K562 (cell line): ENCODE measurements at regions not wholly inside any gene's neighbourhood (a gene's known extent, or its start where the extent isn't known, plus 50 kb on each side); places are given as distances from the start of the nearest gene placed in this dataset.

ENCODE experiments used
- ATAC-seq: fragments of 200-7000 bp; cut with Tn5 transposase; 3 replicates; pipeline ENCODE4 v1.9.1; 2020; ENCODE audit warnings: moderate library complexity
- BruUV-seq: library from RNA; stranded (reverse); fragments of 400-500 nt; replicated peaks from 2 replicates; lab custom pipeline; 2021; lab: Mats Ljungman, UMichigan
- CTCF ChIA-PET: fragments of 300-600 bp; formaldehyde crosslinking; extraction: SDS; loops from one replicate; lab custom pipeline; 2021; ENCODE audit warnings: low intra/inter-chr PET ratio; lab: Yijun Ruan, JAX
- POLR2A ChIA-PET: fragments of 300-600, 350-650 bp; sonication (Branson Sonifier 250); formaldehyde crosslinking; extraction: SDS; loops from one replicate; lab custom pipeline; 2021; ENCODE audit warnings: antibody characterized with exemption, inconsistent platforms; lab: Yijun Ruan, JAX
- DNase-seq, 4 experiments: peaks; one replicate each; pipeline versions ENCODE4 v3.0.0 to v3.0.0-alpha.2; 2011 to 2018; ENCODE audit warnings: low spot score in 3 of 4, mixed read lengths in 3 of 4; ENCODE audit errors: extremely low read depth in 1 of 4
- FAIRE-seq: peaks from 2 replicates; lab custom pipeline; 2011; peaks lifted over from hg19 to GRCh38; lab: Jason Lieb, UNC
- H2AFZ ChIP-seq: 2 replicates; pipeline ENCODE4 v1.6.0; 2011; ENCODE audit warnings: low read depth, low read length, control low read depth, inconsistent platforms
- H3K27ac ChIP-seq: fragments of 200-600 bp; 3 replicates; pipeline ENCODE4 v1.8.0; 2011; ENCODE audit warnings: low read depth, mild to moderate bottlenecking, control low read depth, inconsistent platforms, low read length, moderate library complexity, mixed read lengths; ENCODE audit errors: extremely low read depth
- H3K27me3 ChIP-seq, 2 experiments: fragments of 300-600 bp in 1 of 2; 2 replicates in 1 of 2; 3 replicates in 1 of 2; pipeline versions ENCODE4 v1.6.0 to v1.8.0; 2011; ENCODE audit warnings: inconsistent platforms in 2 of 2, low read length in 2 of 2, mild to moderate bottlenecking in 1 of 2, mixed read lengths in 1 of 2, moderate library complexity in 1 of 2; ENCODE audit not compliant: control insufficient read depth in 2 of 2, insufficient read depth in 2 of 2
- H3K36me3 ChIP-seq: fragments of 300-600 bp; 3 replicates; pipeline ENCODE4 v1.8.0; 2011; ENCODE audit warnings: mild to moderate bottlenecking, low read length, inconsistent platforms; ENCODE audit not compliant: control insufficient read depth, insufficient read depth
- H3K4me1 ChIP-seq, 2 experiments: fragments of 200-600 bp in 1 of 2; replicated peaks in 1 of 2; 2 replicates in 1 of 2; 3 replicates in 1 of 2; pipeline versions ENCODE4 v1.5.1 to v1.8.0; 2011; ENCODE audit warnings: inconsistent platforms in 2 of 2, low read length in 2 of 2, mild to moderate bottlenecking in 1 of 2, mixed read lengths in 1 of 2, moderate library complexity in 1 of 2; ENCODE audit not compliant: control insufficient read depth in 2 of 2, insufficient read depth in 2 of 2
- H3K4me2 ChIP-seq: 2 replicates; pipeline ENCODE4 v1.6.1; 2011; ENCODE audit warnings: low read length, control low read depth, inconsistent platforms, mixed read lengths; ENCODE audit not compliant: insufficient read depth
- H3K4me3 ChIP-seq: fragments of 200-600 bp; sonication (generic), shearing (Covaris generic); 2 replicates; pipeline ENCODE4 v1.5.1; 2016; ENCODE audit warnings: control low read depth, inconsistent platforms
- H3K79me2 ChIP-seq: fragments of 200-600 bp; 3 replicates; pipeline ENCODE4 v1.8.0; 2011; ENCODE audit warnings: low read length, inconsistent platforms; ENCODE audit not compliant: control insufficient read depth, insufficient read depth
- H3K9ac ChIP-seq, 2 experiments: 2 replicates each; pipeline versions ENCODE4 v1.6.0 to v1.6.1; 2011; ENCODE audit warnings: low read depth in 2 of 2, low read length in 2 of 2, control low read depth in 1 of 2, inconsistent platforms in 1 of 2, mild to moderate bottlenecking in 1 of 2, mixed read lengths in 1 of 2; ENCODE audit not compliant: insufficient read depth in 1 of 2
- H3K9me1 ChIP-seq: one replicate; pipeline ENCODE4 v1.6.0; 2011; ENCODE audit warnings: inconsistent platforms, mild to moderate bottlenecking, low read length, moderate library complexity; ENCODE audit not compliant: control insufficient read depth, insufficient read depth
- H3K9me3 ChIP-seq: replicated peaks from 2 replicates; pipeline ENCODE4 v1.5.1; 2011; ENCODE audit warnings: low read depth, low read length, inconsistent platforms; ENCODE audit not compliant: control insufficient read depth, insufficient read depth
- H4K20me1 ChIP-seq: replicated peaks from 2 replicates; pipeline ENCODE4 v1.6.1; 2011; ENCODE audit warnings: low read length, inconsistent platforms, mixed read lengths; ENCODE audit not compliant: control insufficient read depth, insufficient read depth
- BACH1 ChIP-seq: fragments of 200-800 bp; sonication (Bioruptor generic); IDR thresholded peaks from 2 replicates; pipeline ENCODE4 v1.6.1; 2016; ENCODE audit warnings: missing genetic modification characterization, missing compliant biosample characterization
- CEBPB ChIP-seq: fragments of 450-650 bp; IDR thresholded peaks from 2 replicates; pipeline ENCODE4 v1.6.1; 2016; ENCODE audit warnings: missing genetic modification characterization, missing compliant biosample characterization
- CEBPG ChIP-seq, 3 experiments: fragments of 200-800 bp in 1 of 3; sonication (Bioruptor generic) in 1 of 3; sonication (generic) in 1 of 3; formaldehyde crosslinking in 1 of 3; IDR thresholded peaks in 2 of 3; conservative IDR thresholded peaks in 1 of 3; 2 replicates each; pipeline versions ENCODE4 v1.6.1 to v1.8.0; 2016 to 2022; ENCODE audit warnings: missing compliant biosample characterization in 2 of 3, missing genetic modification characterization in 2 of 3, mild to moderate bottlenecking in 1 of 3, missing genetic modification reagents in 1 of 3
- CSDE1 ChIP-seq, 2 experiments: fragments of 450-650 bp; IDR thresholded peaks; 2 replicates each; pipeline ENCODE4 v1.6.1; 2016; ENCODE audit warnings: mild to moderate bottlenecking in 1 of 2
- HCFC1 ChIP-seq: IDR thresholded peaks from 2 replicates; pipeline ENCODE4 v1.6.1; 2012; ENCODE audit warnings: low read depth, low read length, improper control_type of control experiment
- ILK ChIP-seq: fragments of 450-650 bp; IDR thresholded peaks from 2 replicates; pipeline ENCODE4 v1.6.1; 2016; ENCODE audit warnings: missing genetic modification characterization, low read depth, mild to moderate bottlenecking, missing compliant biosample characterization, moderate library complexity, borderline replicate concordance
- KLF10 ChIP-seq: fragments of 250-450 bp; sonication (Bioruptor Pico); IDR thresholded peaks from 2 replicates; pipeline ENCODE4 v1.6.1; 2021; ENCODE audit warnings: matching md5 sums
- MXD1 ChIP-seq: fragments of 250-450 bp; sonication (Bioruptor Pico); IDR thresholded peaks from 2 replicates; pipeline ENCODE4 v1.8.0; 2021; ENCODE audit warnings: borderline replicate concordance, mild to moderate bottlenecking, moderate library complexity; ENCODE audit not compliant: poor library complexity, severe bottlenecking
- PHTF2 ChIP-seq: fragments of 250-450 bp; sonication (Bioruptor Pico); IDR thresholded peaks from 2 replicates; pipeline ENCODE4 v1.5.0; 2021; ENCODE audit warnings: mild to moderate bottlenecking
- RBM14 ChIP-seq: fragments of 200-400 bp; formaldehyde crosslinking; IDR thresholded peaks from 2 replicates; pipeline ENCODE4 v1.6.1; 2018; ENCODE audit warnings: low read depth, mild to moderate bottlenecking, low read length, moderate library complexity, borderline replicate concordance; ENCODE audit not compliant: insufficient read depth
- ZNF518B ChIP-seq: fragments of 250-450 bp; sonication (Bioruptor Pico); IDR thresholded peaks from 2 replicates; pipeline ENCODE4 v1.5.0; 2021; ENCODE audit warnings: mild to moderate bottlenecking, moderate library complexity
- WGBS: fragments of 100-300 bp; shearing (Covaris generic); methylation state at CpG from one replicate; pipeline ENCODE4 v1.1.6; 2016; ENCODE audit warnings: low coverage, mixed read lengths; ENCODE audit not compliant: insufficient coverage; ENCODE audit errors: missing lambda C conversion rate; 5-methylcytosine and 5-hydroxymethylcytosine counted together
- in situ Hi-C: fragments of 300-500 bp; cut with MboI; formaldehyde crosslinking; loops from 4 replicates; pipeline ENCODE4 v1.15.0; 2018; ENCODE audit warnings: inconsistent platforms, mixed read lengths
- intact Hi-C: fragments of 100-400 bp; cut with micrococcal nuclease; formaldehyde crosslinking; loops from 2 replicates; pipeline ENCODE4 v1.14.2; 2022

GRCh38 chr2:176832086-176832485 is 380.5 kb upstream of the HNRNPA3 start (continued):
- TF ChIP-seq CEBPB (tag), result no peak
- no peak for TF ChIP-seq MXD1
- TF ChIP-seq CSDE1 (IDR thresholded peaks at IDR 0.05), result no peak

GRCh38 chr2:176833671-176834070 is 378.9 kb upstream of the HNRNPA3 start:
- Histone ChIP-seq H3K9ac (no peak overlapping the region), H4K20me1 (no peaks in the 10 kb centered on the region), H3K4me2 (no peak overlapping the region), H3K9me1 (no peaks in the 10 kb centered on the region), H3K4me3 (no peak overlapping the region), H3K27ac (no peak overlapping the region), H3K9me3 (no peaks in the 10 kb centered on the region), H3K27me3 (no peaks in the 10 kb centered on the region; a peak in 2 of 5 replicates)
- in situ Hi-C loops, result no loop called here
- no TSS peak for BruUV-seq
- TF ChIP-seq HCFC1, result no peak
- TF ChIP-seq, all 486 proteins: peak for 0
- CTCF ChIA-PET, result no interaction called here
- DNase-seq, result no peak
- H2AFZ ChIP-seq, result no peak overlapping the region
- intact Hi-C loops, result no loop called here
- no peaks in the 10 kb centered on the region for H3K36me3 ChIP-seq
- no peaks in the 10 kb centered on the region for H3K4me1 ChIP-seq
- no peak for FAIRE-seq
- no peaks in the 10 kb centered on the region for H3K79me2 ChIP-seq
- POLR2A ChIA-PET, result no interaction called here
- ATAC-seq, result no peak

- no peak for FAIRE-seq
- Histone ChIP-seq H3K9ac (no peak overlapping the region), H3K4me2 (no peak overlapping the region), H2AFZ (no peak overlapping the region), H3K27me3 (no peaks in the 10 kb centered on the region), H3K4me3 (no peak overlapping the region), H3K27ac (no peak overlapping the region), H3K4me1 (no peaks in the 10 kb centered on the region), H4K20me1 (no peaks in the 10 kb centered on the region), H3K9me3 (no peaks in the 10 kb centered on the region), H3K36me3 (no peaks in the 10 kb centered on the region), H3K9me1 (no peaks in the 10 kb centered on the region), H3K79me2 (no peaks in the 10 kb centered on the region)
- no peak for ATAC-seq
- in situ Hi-C loops, result no loop called here
- ChIA-PET POLR2A (interaction anchor here (0.6 to 0.9 kb wide), 2 partner anchors 9 to 273 kb away, joined by 3 read pairs; no protein-coding TSS in a partner anchor), CTCF (no interaction called here)
- no TSS peak for BruUV-seq
- DNase-seq, result no peak
- 1% methylated on average over 3 of the region's 3 CpGs for WGBS
- intact Hi-C loops, result no loop called here
- TF ChIP-seq ILK (tag), result no peak
- no peak for TF ChIP-seq RBM14
- no peak for TF ChIP-seq BACH1 (tag)
- TF ChIP-seq CEBPG (CRISPR knock-in tag; IDR thresholded peaks at IDR 0.05), result no peak
- no peak for TF ChIP-seq CEBPG (tag; conservative IDR thresholded peaks at IDR 0.05 in 1 of 2, IDR thresholded peaks at IDR 0.05 in 1 of 2)
- TF ChIP-seq PHTF2, result no peak
- no peak for TF ChIP-seq ZNF518B (CRISPR knock-in tag)
- TF ChIP-seq KLF10, result no peak
These were observed 378.4 kb upstream of the HNRNPA3 start for GRCh38 chr2:176834226-176834625.
